Thyroid gland (tissue), 4 donors: ENCODE measurements at regions not wholly inside any gene's neighbourhood (a gene's known extent, or its start where the extent isn't known, plus 50 kb on each side); places are given as distances from the start of the nearest gene placed in this dataset.

ENCODE experiments used
- CTCF ChIP-seq, 6 experiments: fragments of 200-600 bp in 3 of 6; fragments of 450-650 bp in 3 of 6; sonication (generic) in 3 of 6; IDR thresholded peaks; one replicate each; pipeline ENCODE4 v1.5.1; 2016 to 2019; ENCODE audit warnings: antibody characterized with exemption in 6 of 6, mild to moderate bottlenecking in 2 of 6, inconsistent platforms in 1 of 6, moderate library complexity in 1 of 6
- POLR2A ChIP-seq, 2 donors: fragments of 450-650 bp; IDR thresholded peaks; one replicate each; pipeline ENCODE4 v1.6.1; 2017; ENCODE audit warnings: antibody characterized with exemption in 2 of 2, mild to moderate bottlenecking in 2 of 2, moderate library complexity in 1 of 2

GRCh38 chr16:13322336-13322735, 420.9 kb downstream of the SHISA9 start:
- TF ChIP-seq CTCF (IDR thresholded peaks at IDR 0.05) (no peak), POLR2A (IDR thresholded peaks at IDR 0.05) (no peak)
